ENCODE measurements at regions not wholly inside any gene's neighbourhood (a gene's known extent, or its start where the extent isn't known, plus 50 kb on each side); places are given as distances from the start of the nearest gene placed in this dataset.

GRCh38 chr13:47798906-47799305 is 202.2 kb downstream of the SUCLA2 start:
- intact Hi-C loops (cut with DNase I; ENCODE audit: low total_unique reads) = no loop called here
- TF ChIP-seq POLR2A (IDR thresholded peaks at IDR 0.05) = no peak
- no peak for TF ChIP-seq CTCF (IDR thresholded peaks at IDR 0.05)
- H3K4me1 ChIP-seq = no peaks in the 10 kb centered on the region
- H3K27me3 ChIP-seq = no peaks in the 10 kb centered on the region
- H3K27ac ChIP-seq = no peak overlapping the region
- no peaks in the 10 kb centered on the region for H3K36me3 ChIP-seq (ENCODE audit: low read depth, missing control alignments)
- no peak overlapping the region for H3K4me3 ChIP-seq
- H3K9me3 ChIP-seq = no peaks in the 10 kb centered on the region
- DNase-seq = no peak

GRCh38 chr13:47798194-47798593 is 202.9 kb downstream of the SUCLA2 start:
- DNase-seq = no peak
- 79 to 82% methylated on average over 6 of the region's 6 CpGs for WGBS, 2 donors
- Histone ChIP-seq H3K27ac (no peak overlapping the region), H3K4me1 (no peaks in the 10 kb centered on the region), H3K27me3 (no peaks in the 10 kb centered on the region), H3K9me3 (no peaks in the 10 kb centered on the region), H3K4me3 (no peak overlapping the region), H3K36me3 (ENCODE audit: low read depth, missing control alignments) (no peaks in the 10 kb centered on the region)
- TF ChIP-seq POLR2A (IDR thresholded peaks at IDR 0.05) = no peak
- no peak for TF ChIP-seq CTCF (IDR thresholded peaks at IDR 0.05)
- intact Hi-C loops (cut with DNase I; ENCODE audit: low total_unique reads) = no loop called here

GRCh38 chr13:47796816-47797215 is 204.3 kb downstream of the SUCLA2 start:
- 78 to 84% methylated on average over 10 of the region's 10 CpGs for WGBS, 2 donors
- Histone ChIP-seq H3K36me3 (ENCODE audit: low read depth, missing control alignments) (no peaks in the 10 kb centered on the region), H3K27me3 (no peaks in the 10 kb centered on the region), H3K4me3 (no peak overlapping the region), H3K4me1 (no peaks in the 10 kb centered on the region), H3K27ac (no peak overlapping the region), H3K9me3 (no peaks in the 10 kb centered on the region)
- no peak for TF ChIP-seq POLR2A (IDR thresholded peaks at IDR 0.05)
- TF ChIP-seq CTCF (IDR thresholded peaks at IDR 0.05) = no peak
- DNase-seq = no peak
- intact Hi-C loops (cut with DNase I; ENCODE audit: low total_unique reads) = no loop called here

- intact Hi-C loops (cut with DNase I; ENCODE audit: low total_unique reads) = no loop called here
- DNase-seq = no peak
- Histone ChIP-seq H3K4me3 (no peak overlapping the region), H3K27ac (no peak overlapping the region), H3K9me3 (no peaks in the 10 kb centered on the region), H3K4me1 (no peaks in the 10 kb centered on the region), H3K27me3 (no peaks in the 10 kb centered on the region), H3K36me3 (ENCODE audit: low read depth, missing control alignments) (no peaks in the 10 kb centered on the region)
- peak in 1 of 3 experiments; percentile 29 for TF ChIP-seq CTCF (IDR thresholded peaks at IDR 0.05)
- no peak for TF ChIP-seq POLR2A (IDR thresholded peaks at IDR 0.05)
- 75 to 80% methylated on average over 2 of the region's 2 CpGs for WGBS, 2 donors
Observed at GRCh38 chr13:47794963-47795362, 206.1 kb downstream of the SUCLA2 start.

GRCh38 chr13:47790755-47791154 is 210.3 kb downstream of the SUCLA2 start:
- Histone ChIP-seq H3K9me3 (no peaks in the 10 kb centered on the region), H3K27ac (no peak overlapping the region), H3K4me1 (no peaks in the 10 kb centered on the region), H3K4me3 (no peak overlapping the region), H3K36me3 (ENCODE audit: low read depth, missing control alignments) (no peaks in the 10 kb centered on the region), H3K27me3 (no peaks in the 10 kb centered on the region)
- DNase-seq = no peak
- WGBS, 2 donors = 63 to 82% methylated on average over 2 of the region's 2 CpGs
- intact Hi-C loops (cut with DNase I; ENCODE audit: low total_unique reads) = no loop called here
- TF ChIP-seq POLR2A (IDR thresholded peaks at IDR 0.05) (no peak), CTCF (IDR thresholded peaks at IDR 0.05) (no peak)
